HG02973 (cell line): ENCODE measurements at regions not wholly inside any gene's neighbourhood (a gene's known extent, or its start where the extent isn't known, plus 50 kb on each side); places are given as distances from the start of the nearest gene placed in this dataset.

Experiments used
- ATAC-seq: cut with Tn5 transposase; IDR thresholded peaks from one replicate; pipeline ENCODE4 v1.9.1; 2021; ENCODE audit warnings: moderate library complexity; ENCODE audit not compliant: unreplicated experiment

GRCh38 chr15:69962561-69962960 is 135.2 kb downstream of the TLE3 start:
- no peak for ATAC-seq

- ATAC-seq = no peak
Measured at GRCh38 chr15:69963385-69963784, 134.3 kb downstream of the TLE3 start.

GRCh38 chr15:69971771-69972170 is 125.9 kb downstream of the TLE3 start:
- no peak for ATAC-seq

GRCh38 chr15:69972436-69972835 is 125.3 kb downstream of the TLE3 start:
- ATAC-seq = no peak

GRCh38 chr15:69973102-69973714 is 124.5 kb downstream of the TLE3 start:
- ATAC-seq = no peak

- no peak for ATAC-seq
Measured at GRCh38 chr15:69973880-69974279, 123.8 kb downstream of the TLE3 start.

- no peak for ATAC-seq
Measured at GRCh38 chr15:69974321-69974720, 123.4 kb downstream of the TLE3 start.

GRCh38 chr15:69976366-69976994 is 121.2 kb downstream of the TLE3 start:
- no peak for ATAC-seq

GRCh38 chr15:69978603-69979002 is 119.1 kb downstream of the TLE3 start:
- no peak for ATAC-seq

- ATAC-seq = peak; percentile 57
Measured at GRCh38 chr15:69979262-69979661, 118.5 kb downstream of the TLE3 start.

GRCh38 chr15:69979783-69980182 is 117.9 kb downstream of the TLE3 start:
- peak; percentile 78 for ATAC-seq

GRCh38 chr15:69980341-69981059 is 117.2 kb downstream of the TLE3 start:
- no peak for ATAC-seq

GRCh38 chr15:69982037-69982436 is 115.7 kb downstream of the TLE3 start:
- ATAC-seq = no peak

- no peak for ATAC-seq
Measured at GRCh38 chr15:69983696-69984265, 113.9 kb downstream of the TLE3 start.

GRCh38 chr15:69987492-69988489 is 109.9 kb downstream of the TLE3 start:
- ATAC-seq = no peak

- no peak for ATAC-seq
Measured at GRCh38 chr15:69988541-69989225, 109.0 kb downstream of the TLE3 start.

- ATAC-seq = no peak
Measured at GRCh38 chr15:69990566-69991421, 106.9 kb downstream of the TLE3 start.

GRCh38 chr15:69991551-69991980 is 106.2 kb downstream of the TLE3 start:
- ATAC-seq = no peak

GRCh38 chr15:69992348-69992747 is 105.4 kb downstream of the TLE3 start:
- no peak for ATAC-seq
